ENCODE measurements at regions not wholly inside any gene's neighbourhood (a gene's known extent, or its start where the extent isn't known, plus 50 kb on each side); places are given as distances from the start of the nearest gene placed in this dataset.

GRCh38 chr6:166687879-166688205 is 60.8 kb upstream of the RPS6KA2 start:
- intact Hi-C loops (cut with micrococcal nuclease; ENCODE audit: unreplicated experiment) = no loop called here
- Histone ChIP-seq H3K27ac (ENCODE audit: low read depth, low read length, poor library complexity, severe bottlenecking) (no peak overlapping the region), H3K9me2 (ENCODE audit: insufficient read depth, low read length) (no peaks in the 10 kb centered on the region), H3K4me2 (ENCODE audit: low read length) (no peak overlapping the region), H3K9me3 (ENCODE audit: low read length) (no peaks in the 10 kb centered on the region), H4K20me1 (ENCODE audit: insufficient read depth, low read length) (no peaks in the 10 kb centered on the region), H3K4me1 (ENCODE audit: insufficient read depth, low read length, poor library complexity, severe bottlenecking) (no peaks in the 10 kb centered on the region), H2AFZ (ENCODE audit: low read length) (no peak overlapping the region), H3K79me2 (ENCODE audit: insufficient read depth, low read depth, low read length) (no peaks in the 10 kb centered on the region), H3K36me3 (ENCODE audit: insufficient read depth, low read length) (no peaks in the 10 kb centered on the region), H3K4me3 (ENCODE audit: low read depth, low read length, poor library complexity, severe bottlenecking) (no peak overlapping the region)
- CTCF ChIA-PET (ENCODE audit: unreplicated experiment) = no interaction called here
- BruUV-seq (replicated peaks) = no TSS peak
- no peak for DNase-seq (ENCODE audit: low spot score)
- POLR2A ChIA-PET = no interaction called here
- TF ChIP-seq CTCF (conservative IDR thresholded peaks at IDR 0.05; ENCODE audit: low read length) (no peak), EZH2phosphoT487 (IDR thresholded peaks at IDR 0.05; ENCODE audit: borderline replicate concordance, low read depth, low read length) (no peak)

GRCh38 chr6:166687070-166687878 is 60.2 kb upstream of the RPS6KA2 start:
- TF ChIP-seq EZH2phosphoT487 (IDR thresholded peaks at IDR 0.05; ENCODE audit: borderline replicate concordance, low read depth, low read length) = no peak
- no peak for TF ChIP-seq CTCF (conservative IDR thresholded peaks at IDR 0.05; ENCODE audit: low read length)
- H3K79me2 ChIP-seq (ENCODE audit: insufficient read depth, low read depth, low read length) = no peaks in the 10 kb centered on the region
- intact Hi-C loops (cut with micrococcal nuclease; ENCODE audit: unreplicated experiment) = no loop called here
- ChIA-PET CTCF (ENCODE audit: unreplicated experiment) (no interaction called here), POLR2A (no interaction called here)
- no TSS peak for BruUV-seq (replicated peaks)
- H3K9me2 ChIP-seq (ENCODE audit: insufficient read depth, low read length) = no peaks in the 10 kb centered on the region
- no peaks in the 10 kb centered on the region for H3K36me3 ChIP-seq (ENCODE audit: insufficient read depth, low read length)
- no peak overlapping the region for H2AFZ ChIP-seq (ENCODE audit: low read length)
- H4K20me1 ChIP-seq (ENCODE audit: insufficient read depth, low read length) = no peaks in the 10 kb centered on the region
- H3K27ac ChIP-seq (ENCODE audit: low read depth, low read length, poor library complexity, severe bottlenecking) = no peak overlapping the region
- no peak overlapping the region for H3K4me3 ChIP-seq (ENCODE audit: low read depth, low read length, poor library complexity, severe bottlenecking)
- H3K4me2 ChIP-seq (ENCODE audit: low read length) = no peak overlapping the region
- no peaks in the 10 kb centered on the region for H3K4me1 ChIP-seq (ENCODE audit: insufficient read depth, low read length, poor library complexity, severe bottlenecking)
- no peaks in the 10 kb centered on the region for H3K9me3 ChIP-seq (ENCODE audit: low read length)
- DNase-seq (ENCODE audit: low spot score) = no peak

GRCh38 chr6:166686317-166686716 is 59.3 kb upstream of the RPS6KA2 start:
- Histone ChIP-seq H3K9me2 (ENCODE audit: insufficient read depth, low read length) (no peaks in the 10 kb centered on the region), H3K27ac (ENCODE audit: low read depth, low read length, poor library complexity, severe bottlenecking) (no peak overlapping the region), H4K20me1 (ENCODE audit: insufficient read depth, low read length) (no peaks in the 10 kb centered on the region), H3K9me3 (ENCODE audit: low read length) (no peaks in the 10 kb centered on the region), H3K36me3 (ENCODE audit: insufficient read depth, low read length) (no peaks in the 10 kb centered on the region), H3K79me2 (ENCODE audit: insufficient read depth, low read depth, low read length) (no peaks in the 10 kb centered on the region), H3K4me1 (ENCODE audit: insufficient read depth, low read length, poor library complexity, severe bottlenecking) (no peaks in the 10 kb centered on the region), H3K4me2 (ENCODE audit: low read length) (no peak overlapping the region), H2AFZ (ENCODE audit: low read length) (no peak overlapping the region), H3K4me3 (ENCODE audit: low read depth, low read length, poor library complexity, severe bottlenecking) (no peak overlapping the region)
- intact Hi-C loops (cut with micrococcal nuclease; ENCODE audit: unreplicated experiment) = no loop called here
- no TSS peak for BruUV-seq (replicated peaks)
- ChIA-PET CTCF (ENCODE audit: unreplicated experiment) (no interaction called here), POLR2A (no interaction called here)
- no peak for DNase-seq (ENCODE audit: low spot score)
- TF ChIP-seq EZH2phosphoT487 (IDR thresholded peaks at IDR 0.05; ENCODE audit: borderline replicate concordance, low read depth, low read length) (no peak), CTCF (conservative IDR thresholded peaks at IDR 0.05; ENCODE audit: low read length) (no peak)
